Endothelial cell of umbilical vein (primary cell): ENCODE measurements at regions not wholly inside any gene's neighbourhood (a gene's known extent, or its start where the extent isn't known, plus 50 kb on each side); places are given as distances from the start of the nearest gene placed in this dataset.

Experiments
- BruUV-seq: library from RNA; stranded (reverse); fragments of 400-500 nt; replicated peaks from 2 replicates; lab custom pipeline; 2021; lab: Mats Ljungman, UMichigan
- CTCF ChIA-PET: fragments of 300-600, 350-600 bp; sonication (Branson Sonifier 250); formaldehyde crosslinking; loops from one replicate; lab custom pipeline; 2021; ENCODE audit warnings: antibody characterized with exemption, inconsistent platforms; lab: Charles Lee
- POLR2A ChIA-PET: fragments of 300-600, 350-600 bp; sonication (Branson Sonifier 250); formaldehyde crosslinking; loops from one replicate; lab custom pipeline; 2021; ENCODE audit warnings: antibody characterized with exemption, inconsistent platforms; lab: Charles Lee
- DNase-seq: peaks from one replicate; pipeline ENCODE4 v3.0.0-alpha.2; 2011; ENCODE audit warnings: low read depth, low spot score
- FAIRE-seq: peaks from 2 replicates; lab custom pipeline; 2011; peaks lifted over from hg19 to GRCh38; lab: Jason Lieb, UNC
- H2AFZ ChIP-seq: 2 replicates; pipeline ENCODE4 v1.6.0; 2012; ENCODE audit warnings: low read depth, low read length, control low read depth, inconsistent platforms
- H3K27ac ChIP-seq: 2 replicates; pipeline ENCODE4 v1.5.1; 2011; ENCODE audit warnings: low read depth, mild to moderate bottlenecking, control low read depth, low read length, moderate library complexity; ENCODE audit not compliant: insufficient read depth
- H3K27me3 ChIP-seq, 2 experiments: 2 replicates each; pipeline versions ENCODE4 v1.6.0 to v1.6.1; 2011; ENCODE audit warnings: low read length in 2 of 2, mixed read lengths in 1 of 2; ENCODE audit not compliant: control insufficient read depth in 2 of 2, insufficient read depth in 2 of 2
- H3K36me3 ChIP-seq, 2 experiments: 2 replicates in 1 of 2; 3 replicates in 1 of 2; pipeline ENCODE4 v1.5.1; 2011; ENCODE audit warnings: low read length in 2 of 2, mild to moderate bottlenecking in 1 of 2, moderate library complexity in 1 of 2; ENCODE audit not compliant: control insufficient read depth in 2 of 2, insufficient read depth in 2 of 2; ENCODE audit errors: extremely low read depth in 1 of 2
- H3K4me1 ChIP-seq: 3 replicates; pipeline ENCODE4 v1.5.1; 2011; ENCODE audit warnings: mild to moderate bottlenecking, low read length; ENCODE audit not compliant: control insufficient read depth, insufficient read depth; ENCODE audit errors: extremely low read depth
- H3K4me2 ChIP-seq: 2 replicates; pipeline ENCODE4 v1.6.1; 2011; ENCODE audit warnings: low read length, control low read depth, mixed read lengths; ENCODE audit not compliant: insufficient read depth
- H3K4me3 ChIP-seq, 3 experiments: fragments of 200-600 bp in 1 of 3; sonication (generic), shearing (Covaris generic) in 1 of 3; replicated peaks in 1 of 3; 2 replicates each; pipeline ENCODE4 v1.5.1; 2011 to 2016; ENCODE audit warnings: control low read depth in 3 of 3, low read length in 3 of 3, mild to moderate bottlenecking in 2 of 3, inconsistent platforms in 1 of 3, low read depth in 1 of 3, moderate library complexity in 1 of 3; ENCODE audit not compliant: insufficient read depth in 1 of 3
- H3K79me2 ChIP-seq: 2 replicates; pipeline ENCODE4 v1.6.0; 2012; ENCODE audit warnings: low read length, inconsistent platforms; ENCODE audit not compliant: control insufficient read depth, insufficient read depth
- H3K9ac ChIP-seq: replicated peaks from 2 replicates; pipeline ENCODE3; 2011; ENCODE audit warnings: low read length, control low read depth; ENCODE audit not compliant: insufficient read depth; ENCODE audit errors: extremely low read depth
- H3K9me1 ChIP-seq: replicated peaks from 3 replicates; pipeline ENCODE4 v1.6.0; 2011; ENCODE audit warnings: mild to moderate bottlenecking, low read length; ENCODE audit not compliant: control insufficient read depth, insufficient read depth; ENCODE audit errors: extremely low read depth
- H3K9me3 ChIP-seq: replicated peaks from 2 replicates; pipeline ENCODE4 v1.5.1; 2012; ENCODE audit warnings: low read length, inconsistent platforms; ENCODE audit not compliant: control insufficient read depth, insufficient read depth
- H4K20me1 ChIP-seq: replicated peaks from 2 replicates; pipeline ENCODE3; 2011; ENCODE audit warnings: mild to moderate bottlenecking, low read length; ENCODE audit not compliant: control insufficient read depth, insufficient read depth; ENCODE audit errors: extremely low read depth
- CTCF ChIP-seq, 2 donors: IDR thresholded peaks; 1 replicate in 1 of 2; 2 replicates in 1 of 2; pipeline ENCODE4 v1.5.1; 2011; ENCODE audit warnings: low read length in 2 of 2, mild to moderate bottlenecking in 2 of 2, moderate library complexity in 2 of 2, control low read depth in 1 of 2, inconsistent platforms in 1 of 2, low read depth in 1 of 2; ENCODE audit not compliant: insufficient read depth in 1 of 2; ENCODE audit errors: extremely low read depth in 1 of 2
- EZH2 ChIP-seq: IDR thresholded peaks from 2 replicates; pipeline ENCODE4 v1.6.1; 2012; ENCODE audit warnings: borderline replicate concordance, low read depth, mild to moderate bottlenecking, moderate library complexity, low read length, inconsistent platforms; ENCODE audit not compliant: severe bottlenecking
- FOS ChIP-seq: IDR thresholded peaks from 2 replicates; pipeline ENCODE4 v1.6.1; 2011; ENCODE audit warnings: mild to moderate bottlenecking, low read length, moderate library complexity, borderline replicate concordance; ENCODE audit not compliant: insufficient read depth
- GATA2 ChIP-seq: IDR thresholded peaks from 2 replicates; pipeline ENCODE4 v1.7.0; 2011; ENCODE audit warnings: low read depth, mild to moderate bottlenecking, moderate library complexity, mixed read lengths, low read length; ENCODE audit not compliant: insufficient read length, insufficient read depth
- JUN ChIP-seq: IDR thresholded peaks from 2 replicates; pipeline ENCODE4 v1.6.1; 2011; ENCODE audit warnings: borderline replicate concordance, low read depth; ENCODE audit not compliant: insufficient read length, insufficient read depth
- MAX ChIP-seq: IDR thresholded peaks from 2 replicates; pipeline ENCODE4 v1.6.1; 2011; ENCODE audit not compliant: insufficient read depth, insufficient read length
- MYC ChIP-seq: IDR thresholded peaks from one replicate; pipeline ENCODE4 v1.6.1; 2011; ENCODE audit warnings: mild to moderate bottlenecking, low read depth, low read length
- POLR2A ChIP-seq: IDR thresholded peaks from 2 replicates; pipeline ENCODE4 v1.6.1; 2012; ENCODE audit warnings: low read depth, mild to moderate bottlenecking, control low read depth, low read length
- POLR2AphosphoS5 ChIP-seq: IDR thresholded peaks from 2 replicates; pipeline ENCODE4 v1.6.1; 2012; ENCODE audit warnings: low read depth, mild to moderate bottlenecking, control low read depth, low read length, moderate library complexity; ENCODE audit not compliant: insufficient read depth
- dilution Hi-C: fragments of 300-500 bp; cut with MboI; formaldehyde crosslinking; loops from one replicate; pipeline ENCODE4 v1.15.0; 2019; ENCODE audit warnings: low sequenced_read_pairs; ENCODE audit not compliant: extremely low pct_ligation_motif_present
- intact Hi-C: fragments of 100-400 bp; cut with micrococcal nuclease; formaldehyde crosslinking; loops from one replicate; pipeline ENCODE4 v1.10.0; 2022

GRCh38 chr2:147487978-147488289 lies 356.9 kb upstream of the ACVR2A start:
- H3K4me1 ChIP-seq, result no peaks in the 10 kb centered on the region
- H3K4me2 ChIP-seq, result no peak overlapping the region
- no peaks in the 10 kb centered on the region for H4K20me1 ChIP-seq
- dilution Hi-C loops (no loop called here), intact Hi-C loops (no loop called here)
- H3K9me3 ChIP-seq, result no peaks in the 10 kb centered on the region
- H3K79me2 ChIP-seq, result no peaks in the 10 kb centered on the region
- no peak overlapping the region for H2AFZ ChIP-seq
- DNase-seq (no peak), FAIRE-seq (no peak)
- H3K27ac ChIP-seq, result no peak overlapping the region
- H3K36me3 ChIP-seq, result no peaks in the 10 kb centered on the region
- H3K4me3 ChIP-seq, result no peak overlapping the region
- ChIA-PET CTCF (no interaction called here), POLR2A (no interaction called here)
- H3K9ac ChIP-seq, result no peak overlapping the region
- no peaks in the 10 kb centered on the region for H3K27me3 ChIP-seq
- TF ChIP-seq CTCF (IDR thresholded peaks at IDR 0.05; ENCODE audit: extremely low read depth in 1 of 2, insufficient read depth in 1 of 2, low read depth in 1 of 2, low read length in 2 of 2), result no peak
- TF ChIP-seq JUN, result no peak
- no peak for TF ChIP-seq POLR2AphosphoS5
- no peak for TF ChIP-seq POLR2A
- TF ChIP-seq GATA2, result no peak
- no peak for TF ChIP-seq FOS
- no peak for TF ChIP-seq MYC
- TF ChIP-seq MAX, result no peak
- no peak for TF ChIP-seq EZH2
- BruUV-seq, result no TSS peak
- H3K9me1 ChIP-seq, result no peaks in the 10 kb centered on the region
